ENCODE measurements at regions not wholly inside any gene's neighbourhood (a gene's known extent, or its start where the extent isn't known, plus 50 kb on each side); places are given as distances from the start of the nearest gene placed in this dataset.

DNA sequence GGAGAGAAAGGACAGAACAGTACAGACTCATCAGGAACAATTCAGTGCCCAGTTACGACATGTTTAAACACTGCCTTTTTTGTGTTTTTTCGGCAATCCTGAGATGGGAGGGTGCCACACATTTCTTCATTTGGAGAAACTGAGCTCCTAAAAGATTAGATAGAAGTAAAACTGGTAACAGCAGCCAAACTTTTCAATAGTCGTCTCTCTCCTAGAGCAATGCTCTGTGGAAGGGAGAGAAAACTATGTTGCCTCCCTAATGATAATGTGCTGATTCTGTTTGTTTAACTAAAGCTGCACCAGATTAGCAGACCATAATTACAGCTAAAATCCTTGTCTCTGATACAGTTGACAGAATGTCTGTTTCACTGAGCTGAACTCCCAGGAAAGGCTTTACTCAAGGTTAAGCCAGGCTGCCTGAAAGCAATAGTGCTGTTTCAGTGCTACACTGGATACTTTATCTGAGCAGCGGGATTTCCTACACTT lies 76.2 kb upstream of the CXADR start:
- TF ChIP-seq POLR2AphosphoS5 (IDR thresholded peaks at IDR 0.05; ENCODE audit: low read depth, low read length), result no peak
- no peak for TF ChIP-seq POLR2A (IDR thresholded peaks at IDR 0.05; ENCODE audit: low read depth, low read length)
- no peak for TF ChIP-seq PAX5 (IDR thresholded peaks at IDR 0.05; ENCODE audit: insufficient read depth, low read length, severe bottlenecking)
- TF ChIP-seq SPI1 (IDR thresholded peaks at IDR 0.05; ENCODE audit: low read depth, low read length), result no peak
- no peak for TF ChIP-seq POU2F2 (IDR thresholded peaks at IDR 0.05; ENCODE audit: low read depth, low read length)
